Spleen (tissue), 7 donors: ENCODE measurements at regions not wholly inside any gene's neighbourhood (a gene's known extent, or its start where the extent isn't known, plus 50 kb on each side); places are given as distances from the start of the nearest gene placed in this dataset.
"Not testable (repeated sequence)": the region's sequence is repeated elsewhere in the genome, so short reads cannot be mapped to it uniquely, and the experiment has no call there.

ENCODE experiments used
- CTCF ChIP-seq, 11 experiments: fragments of 200-600 bp in 7 of 11; fragments of 450-650 bp in 4 of 11; sonication (generic) in 4 of 11; IDR thresholded peaks in 8 of 11; conservative IDR thresholded peaks in 3 of 11; 1 replicate in 7 of 11; 2 replicates in 4 of 11; pipeline versions ENCODE4 v1.4.0 to v1.8.0; 2016 to 2021; ENCODE audit warnings: antibody characterized with exemption in 11 of 11, inconsistent platforms in 4 of 11, mild to moderate bottlenecking in 1 of 11
- POLR2A ChIP-seq, 3 donors: fragments of 450-650 bp; IDR thresholded peaks; one replicate each; pipeline ENCODE4 v1.5.1; 2017; ENCODE audit warnings: antibody characterized with exemption in 3 of 3, mild to moderate bottlenecking in 1 of 3
- donor health status: DM: no; HTN: no; CAD: no; lungs with moderate emphysema.
- donor health status: DM: no; HTN: no; CAD: no.
- donor health status: DM: no; HTN: no; CAD: no.

GRCh38 chr3:124066543-124066942, 74.6 kb upstream of the ROPN1 start:
- not testable (repeated sequence) for TF ChIP-seq CTCF (IDR thresholded peaks at IDR 0.05 in 8 of 11, conservative IDR thresholded peaks at IDR 0.05 in 3 of 11); POLR2A (IDR thresholded peaks at IDR 0.05)
